Activated CD8-positive, alpha-beta memory T cell treated with anti-CD3 and anti-CD28 coated beads, Interleukin-2, amount 50 U/mL, for 1 hour (primary cell): ENCODE measurements at regions not wholly inside any gene's neighbourhood (a gene's known extent, or its start where the extent isn't known, plus 50 kb on each side); places are given as distances from the start of the nearest gene placed in this dataset.
"Not testable (repeated sequence)": the region's sequence is repeated elsewhere in the genome, so short reads cannot be mapped to it uniquely, and the experiment has no call there.

Experiments used
- DNase-seq: peaks from one replicate; pipeline ENCODE4 v3.0.0-alpha.2; 2020; ENCODE audit errors: extremely low read depth

- no peak for DNase-seq
Measured at GRCh38 chr7:114293289-114294012, 121.2 kb upstream of the FOXP2 start.

GRCh38 chr7:114279901-114280300 lies 134.7 kb upstream of the FOXP2 start:
- DNase-seq = no peak

GRCh38 chr7:114273218-114273617 lies 141.4 kb upstream of the FOXP2 start:
- DNase-seq = no peak

- no peak for DNase-seq
Measured at GRCh38 chr7:114269714-114270113, 144.9 kb upstream of the FOXP2 start.

- DNase-seq = not testable (repeated sequence)
Measured at GRCh38 chr7:114267550-114267949, 147.1 kb upstream of the FOXP2 start.

- no peak for DNase-seq
Measured at GRCh38 chr7:114264023-114264422, 150.6 kb upstream of the FOXP2 start.

GRCh38 chr7:114263219-114263618 lies 151.4 kb upstream of the FOXP2 start:
- DNase-seq = no peak

GRCh38 chr7:114255404-114255841 lies 159.2 kb upstream of the FOXP2 start:
- DNase-seq = no peak

GRCh38 chr7:114243646-114244045 lies 171.0 kb upstream of the FOXP2 start:
- DNase-seq = no peak

- DNase-seq = no peak
Measured at GRCh38 chr7:114242992-114243507, 171.6 kb upstream of the FOXP2 start.

- no peak for DNase-seq
Measured at GRCh38 chr7:114229246-114229645, 185.4 kb upstream of the FOXP2 start.

- no peak for DNase-seq
Measured at GRCh38 chr7:114225784-114226183, 188.8 kb upstream of the FOXP2 start.

- no peak for DNase-seq
Measured at GRCh38 chr7:114218283-114218682, 196.3 kb upstream of the FOXP2 start.

GRCh38 chr7:114217026-114217806 lies 197.4 kb upstream of the FOXP2 start:
- DNase-seq = no peak

- DNase-seq = no peak
Measured at GRCh38 chr7:114214466-114214865, 200.1 kb upstream of the FOXP2 start.

- DNase-seq = no peak
Measured at GRCh38 chr7:114212721-114213429, 201.7 kb upstream of the FOXP2 start.

- DNase-seq = no peak
Measured at GRCh38 chr7:114209968-114210367, 204.6 kb upstream of the FOXP2 start.

- DNase-seq = no peak
Measured at GRCh38 chr7:114206688-114207087, 207.9 kb upstream of the FOXP2 start.

- DNase-seq = no peak
Measured at GRCh38 chr7:114196517-114196916, 218.1 kb upstream of the FOXP2 start.

GRCh38 chr7:114190387-114190786 lies 224.2 kb upstream of the FOXP2 start:
- no peak for DNase-seq

GRCh38 chr7:114183311-114184088 lies 231.1 kb upstream of the FOXP2 start:
- DNase-seq = no peak

GRCh38 chr7:114182837-114183236 lies 231.8 kb upstream of the FOXP2 start:
- no peak for DNase-seq
